Heart left ventricle (tissue), 16 donors: ENCODE measurements at regions not wholly inside any gene's neighbourhood (a gene's known extent, or its start where the extent isn't known, plus 50 kb on each side); places are given as distances from the start of the nearest gene placed in this dataset.

ENCODE experiments used
- ATAC-seq, 4 donors: fragments of 200-7000 bp; cut with Tn5 transposase; one replicate each; pipeline ENCODE4 v1.9.1; 2020 to 2022; ENCODE audit warnings: moderate library complexity in 4 of 4, mild to moderate bottlenecking in 3 of 4, moderate number of reproducible peaks in 1 of 4
- DNase-seq, 5 donors: peaks; one replicate each; pipeline ENCODE4 v3.0.0-alpha.2; 2020
- H3K27ac ChIP-seq, 12 donors: fragments of 200-600 bp; sonication (generic) in 4 of 12; one replicate each; pipeline versions ENCODE4 v1.5.0 to v1.8.0; 2016 to 2022; ENCODE audit warnings: mild to moderate bottlenecking in 2 of 12
- H3K27me3 ChIP-seq, 9 donors: fragments of 200-600 bp; sonication (generic) in 2 of 9; one replicate each; pipeline versions ENCODE4 v1.5.1 to v1.8.0; 2016 to 2022; ENCODE audit warnings: mild to moderate bottlenecking in 3 of 9
- H3K36me3 ChIP-seq, 9 donors: fragments of 200-600 bp; sonication (generic) in 2 of 9; one replicate each; pipeline versions ENCODE4 v1.5.0 to v1.8.0; 2018 to 2022; ENCODE audit warnings: mild to moderate bottlenecking in 2 of 9
- H3K4me1 ChIP-seq, 12 donors: fragments of 200-600 bp; sonication (generic) in 4 of 12; one replicate each; pipeline versions ENCODE4 v1.5.0 to v1.8.0; 2016 to 2022; ENCODE audit warnings: mild to moderate bottlenecking in 3 of 12
- H3K4me3 ChIP-seq, 12 donors: fragments of 200-600 bp; sonication (generic) in 4 of 12; one replicate each; pipeline versions ENCODE4 v1.5.0 to v1.8.0; 2017 to 2022; ENCODE audit warnings: mild to moderate bottlenecking in 9 of 12, moderate library complexity in 4 of 12
- H3K9me3 ChIP-seq, 12 donors: fragments of 200-600 bp; sonication (generic) in 4 of 12; one replicate each; pipeline versions ENCODE4 v1.5.0 to v1.8.0; 2016 to 2022; ENCODE audit warnings: mild to moderate bottlenecking in 1 of 12
- POLR2A ChIP-seq, 2 donors: fragments of 450-650 bp; IDR thresholded peaks; one replicate each; pipeline ENCODE4 v1.6.1; 2017; ENCODE audit warnings: antibody characterized with exemption in 2 of 2, mild to moderate bottlenecking in 2 of 2, moderate library complexity in 2 of 2
- WGBS, 4 donors: extraction: QIAGEN DNeasy Blood & Tissue Kit in 2 of 4; methylation state at CpG; one replicate each; pipeline versions ENCODE4 v1.1.5 to v1.1.7; 2013 to 2018; 5-methylcytosine and 5-hydroxymethylcytosine counted together
- intact Hi-C, 10 donors: fragments of 100-400 bp; cut with DNase I; formaldehyde crosslinking; loops; one replicate each; pipeline versions ENCODE4 v1.11.1 to v1.14.2; 2022
- TF ChIP-seq, protein P1 (sequence below), 12 donors: fragments of 200-600 bp; sonication (generic) in 4 of 12; IDR thresholded peaks; one replicate each; pipeline versions ENCODE4 v1.5.0 to v1.8.0; 2018 to 2022; ENCODE audit warnings: antibody characterized with exemption in 12 of 12, mild to moderate bottlenecking in 5 of 12
- donor health status: ischemic (EF 13 %, LVEDD 7.1; RV severe dilation, severe dysfunction).
- donor health status: healthy with polysubstance abuse.
- donor health status: DM: no; HTN: yes; CAD: no.
- donor health status: DM: no; HTN: no; CAD: no.
- donor health status: ischemic (EF 25% LVEDD 6.9; RV normal size, moderate dysfunction).
- donor health status: ischemic (EF 25% LVEDD 5.7; RV mildly dilated, moderate dysfunction).
- donor health status: healthy.
- donor health status: DM: yes; HTN: yes; CAD: no.
- donor health status: ischemic (EF 35%, LVEDD 5.7; RV mildly dilated, moderate dysfunction).
- donor health status: nonischemic (EF 11% LVEDD 7.7; RV severe dilation, severe dysfunction).
- donor health status: DM: yes; HTN: yes; CAD: no.
- donor health status: PGD.
- donor health status: ischemic (EF 29% LVEDD 5.4; RV normal size, mild dysfunction).
- donor health status: nonischemic (EF 23%, LVEDD 6.1; RV moderate dilation, normal function).

- Histone ChIP-seq H3K4me3 (no peak overlapping the region), H3K9me3 (no peaks in the 10 kb centered on the region), H3K27me3 (no peaks in the 10 kb centered on the region), H3K36me3 (no peaks in the 10 kb centered on the region), H3K4me1 (peaks cover 0 to 23% (median 5%) of the 10 kb centered on the region in 12 donors), H3K27ac (no peak overlapping the region)
- intact Hi-C loops, result no loop called here
- WGBS, 4 donors, result 77 to 85% (median 80%) methylated on average over 6 of the region's 6 CpGs
- ATAC-seq (no peak), DNase-seq (no peak)
- TF ChIP-seq POLR2A (IDR thresholded peaks at IDR 0.05), result no peak
- TF ChIP-seq, protein P1, sequence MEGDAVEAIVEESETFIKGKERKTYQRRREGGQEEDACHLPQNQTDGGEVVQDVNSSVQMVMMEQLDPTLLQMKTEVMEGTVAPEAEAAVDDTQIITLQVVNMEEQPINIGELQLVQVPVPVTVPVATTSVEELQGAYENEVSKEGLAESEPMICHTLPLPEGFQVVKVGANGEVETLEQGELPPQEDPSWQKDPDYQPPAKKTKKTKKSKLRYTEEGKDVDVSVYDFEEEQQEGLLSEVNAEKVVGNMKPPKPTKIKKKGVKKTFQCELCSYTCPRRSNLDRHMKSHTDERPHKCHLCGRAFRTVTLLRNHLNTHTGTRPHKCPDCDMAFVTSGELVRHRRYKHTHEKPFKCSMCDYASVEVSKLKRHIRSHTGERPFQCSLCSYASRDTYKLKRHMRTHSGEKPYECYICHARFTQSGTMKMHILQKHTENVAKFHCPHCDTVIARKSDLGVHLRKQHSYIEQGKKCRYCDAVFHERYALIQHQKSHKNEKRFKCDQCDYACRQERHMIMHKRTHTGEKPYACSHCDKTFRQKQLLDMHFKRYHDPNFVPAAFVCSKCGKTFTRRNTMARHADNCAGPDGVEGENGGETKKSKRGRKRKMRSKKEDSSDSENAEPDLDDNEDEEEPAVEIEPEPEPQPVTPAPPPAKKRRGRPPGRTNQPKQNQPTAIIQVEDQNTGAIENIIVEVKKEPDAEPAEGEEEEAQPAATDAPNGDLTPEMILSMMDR (IDR thresholded peaks at IDR 0.05), result no peak
Measured at GRCh38 chr17:17410357-17410756, 66.4 kb upstream of the MED9 start.

DNA sequence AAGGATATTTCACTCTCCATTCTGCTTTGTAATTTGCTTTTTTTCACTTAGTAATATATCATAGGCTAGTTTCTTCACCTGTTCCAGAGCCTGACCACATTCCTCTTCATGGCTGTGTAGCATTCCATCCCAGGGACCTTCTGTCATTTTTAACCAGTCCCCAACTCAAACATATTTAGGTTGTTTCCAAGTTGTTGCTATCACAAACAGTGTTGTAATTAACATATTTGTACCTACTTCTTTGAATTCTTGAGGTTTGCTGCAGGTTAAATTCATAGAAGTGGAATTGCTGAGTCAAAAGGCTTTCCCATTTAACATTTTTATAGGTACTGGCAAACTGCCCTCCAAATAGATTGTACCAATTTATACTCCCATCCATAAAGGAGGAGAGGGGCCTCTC is 65.1 kb upstream of the MED9 start:
- ATAC-seq, result no peak
- H3K27ac ChIP-seq, result no peak overlapping the region
- no peak overlapping the region for H3K4me3 ChIP-seq
- no peak for DNase-seq
- intact Hi-C loops, result no loop called here
- no peaks in the 10 kb centered on the region for H3K9me3 ChIP-seq
- no peaks in the 10 kb centered on the region for H3K27me3 ChIP-seq
- TF ChIP-seq, protein P1 (IDR thresholded peaks at IDR 0.05), result no peak
- TF ChIP-seq POLR2A (IDR thresholded peaks at IDR 0.05), result no peak
- H3K4me1 ChIP-seq, result peaks cover 0 to 34% (median 11%) of the 10 kb centered on the region in 12 donors
- no peaks in the 10 kb centered on the region for H3K36me3 ChIP-seq

DNA sequence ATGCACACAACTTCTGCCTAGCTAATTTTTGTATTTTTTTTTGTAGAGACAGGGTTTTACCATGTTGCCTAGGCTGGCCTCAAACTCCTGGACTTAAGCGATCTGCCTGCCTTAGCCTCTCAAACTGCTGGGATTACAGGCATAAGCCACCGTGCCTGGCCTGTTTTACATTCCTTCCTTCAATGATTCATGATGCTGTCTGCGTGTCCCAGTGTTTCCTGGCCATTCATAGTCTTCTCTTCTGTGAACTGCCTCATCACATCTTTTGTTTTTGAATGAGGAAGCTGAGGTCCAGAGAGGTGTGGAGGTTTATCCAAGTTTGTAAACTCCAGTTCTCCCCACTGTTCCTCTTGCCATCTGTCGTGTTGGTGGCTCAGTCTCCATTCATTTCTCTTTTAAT is 64.5 kb upstream of the MED9 start:
- Histone ChIP-seq H3K27ac (no peak overlapping the region), H3K9me3 (no peaks in the 10 kb centered on the region), H3K4me1 (peaks cover 0 to 39% (median 15%) of the 10 kb centered on the region in 12 donors), H3K36me3 (no peaks in the 10 kb centered on the region), H3K27me3 (no peaks in the 10 kb centered on the region), H3K4me3 (no peak overlapping the region)
- 68 to 72% (median 69%) methylated on average over 4 of the region's 4 CpGs for WGBS, 4 donors
- DNase-seq (no peak), ATAC-seq (no peak)
- TF ChIP-seq, protein P1 (IDR thresholded peaks at IDR 0.05), result no peak
- TF ChIP-seq POLR2A (IDR thresholded peaks at IDR 0.05), result no peak
- intact Hi-C loops, result no loop called here

DNA sequence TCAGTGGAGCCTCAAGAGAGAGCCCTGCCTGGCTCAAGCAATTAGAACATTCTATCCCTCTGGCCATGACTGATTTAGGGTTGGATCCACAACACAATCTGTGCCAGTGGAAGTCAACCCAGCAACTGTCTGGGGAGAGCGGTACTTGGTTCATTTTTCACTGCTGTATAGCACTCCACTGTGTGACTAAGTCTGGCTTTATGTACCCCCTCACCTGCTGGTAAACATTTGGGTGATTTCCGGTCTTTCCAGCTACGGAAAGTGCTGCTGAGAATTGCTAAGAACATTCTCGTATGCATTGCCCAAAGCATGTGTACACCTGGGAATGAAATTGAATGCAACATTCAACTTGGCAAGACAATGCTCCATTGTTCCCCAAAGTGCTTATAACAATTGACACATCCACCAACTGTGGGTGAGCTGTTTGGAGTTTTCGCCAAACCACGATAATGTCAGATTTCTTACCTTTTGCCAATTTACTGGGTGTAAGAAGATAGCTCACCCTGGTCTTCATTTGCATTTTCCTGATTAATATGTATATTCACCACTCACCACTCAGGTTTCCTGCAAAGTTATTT is 63.5 kb upstream of the MED9 start:
- TF ChIP-seq, protein P1 (IDR thresholded peaks at IDR 0.05), result no peak
- no peak for TF ChIP-seq POLR2A (IDR thresholded peaks at IDR 0.05)
- ATAC-seq (no peak), DNase-seq (no peak)
- H3K4me3 ChIP-seq, result no peak overlapping the region
- peaks cover 0 to 42% (median 21%) of the 10 kb centered on the region in 12 donors for H3K4me1 ChIP-seq
- no peaks in the 10 kb centered on the region for H3K9me3 ChIP-seq
- H3K27ac ChIP-seq, result no peak overlapping the region
- 70 to 80% (median 76%) methylated on average over 6 of the region's 6 CpGs for WGBS, 4 donors
- H3K27me3 ChIP-seq, result no peaks in the 10 kb centered on the region
- intact Hi-C loops, result no loop called here
- H3K36me3 ChIP-seq, result no peaks in the 10 kb centered on the region
